Osteoblast (primary cell): ENCODE measurements at regions not wholly inside any gene's neighbourhood (a gene's known extent, or its start where the extent isn't known, plus 50 kb on each side); places are given as distances from the start of the nearest gene placed in this dataset.

Experiments
- DNase-seq: peaks from one replicate; pipeline ENCODE4 v3.0.0; 2011; ENCODE audit warnings: low spot score, mixed read lengths; ENCODE audit not compliant: insufficient read length; ENCODE audit errors: missing footprints
- H2AFZ ChIP-seq: 2 replicates; pipeline ENCODE4 v1.6.0; 2011; ENCODE audit warnings: mild to moderate bottlenecking, low read length
- H3K27ac ChIP-seq: 2 replicates; pipeline ENCODE4 v1.5.1; 2011; ENCODE audit warnings: mild to moderate bottlenecking, low read depth, low read length, moderate library complexity
- H3K27me3 ChIP-seq: 2 replicates; pipeline ENCODE4 v1.6.0; 2012; ENCODE audit warnings: mild to moderate bottlenecking, control low read depth, inconsistent platforms, low read length, moderate library complexity; ENCODE audit not compliant: insufficient read depth
- H3K36me3 ChIP-seq: 2 replicates; pipeline ENCODE4 v1.5.1; 2011; ENCODE audit warnings: mild to moderate bottlenecking, low read length, control low read depth, moderate library complexity; ENCODE audit not compliant: insufficient read depth
- H3K4me1 ChIP-seq: 2 replicates; pipeline ENCODE4 v1.5.1; 2011; ENCODE audit warnings: mild to moderate bottlenecking, low read length, control low read depth, moderate library complexity; ENCODE audit not compliant: insufficient read depth
- H3K4me2 ChIP-seq: 2 replicates; pipeline ENCODE4 v1.6.0; 2011; ENCODE audit warnings: mild to moderate bottlenecking, low read length; ENCODE audit not compliant: insufficient read depth
- H3K4me3 ChIP-seq: fragments of 200-600 bp; sonication (generic); 3 replicates; pipeline ENCODE4 v1.5.1; 2012; ENCODE audit warnings: mild to moderate bottlenecking, low read length, inconsistent platforms; ENCODE audit not compliant: insufficient read depth
- H3K79me2 ChIP-seq: 2 replicates; pipeline ENCODE4 v1.6.0; 2012; ENCODE audit warnings: mild to moderate bottlenecking, low read length, control low read depth, inconsistent platforms; ENCODE audit not compliant: insufficient read depth
- H3K9me3 ChIP-seq: 2 replicates; pipeline ENCODE4 v1.5.1; 2011; ENCODE audit warnings: low read depth, low read length, control low read depth
- H4K20me1 ChIP-seq: 2 replicates; pipeline ENCODE4 v1.6.0; 2012; ENCODE audit warnings: mild to moderate bottlenecking, low read length, control low read depth; ENCODE audit not compliant: insufficient read depth
- TF ChIP-seq, protein P1 (sequence below): IDR thresholded peaks from 2 replicates; pipeline ENCODE4 v1.5.1; 2011; ENCODE audit warnings: mild to moderate bottlenecking, low read depth, low read length, moderate library complexity; ENCODE audit errors: extremely low read depth

- no peak overlapping the region for H2AFZ ChIP-seq
- H3K27ac ChIP-seq = no peak overlapping the region
- no peaks in the 10 kb centered on the region for H3K27me3 ChIP-seq
- peak; percentile 50 for DNase-seq
- H3K4me1 ChIP-seq = no peaks in the 10 kb centered on the region
- TF ChIP-seq, protein P1, sequence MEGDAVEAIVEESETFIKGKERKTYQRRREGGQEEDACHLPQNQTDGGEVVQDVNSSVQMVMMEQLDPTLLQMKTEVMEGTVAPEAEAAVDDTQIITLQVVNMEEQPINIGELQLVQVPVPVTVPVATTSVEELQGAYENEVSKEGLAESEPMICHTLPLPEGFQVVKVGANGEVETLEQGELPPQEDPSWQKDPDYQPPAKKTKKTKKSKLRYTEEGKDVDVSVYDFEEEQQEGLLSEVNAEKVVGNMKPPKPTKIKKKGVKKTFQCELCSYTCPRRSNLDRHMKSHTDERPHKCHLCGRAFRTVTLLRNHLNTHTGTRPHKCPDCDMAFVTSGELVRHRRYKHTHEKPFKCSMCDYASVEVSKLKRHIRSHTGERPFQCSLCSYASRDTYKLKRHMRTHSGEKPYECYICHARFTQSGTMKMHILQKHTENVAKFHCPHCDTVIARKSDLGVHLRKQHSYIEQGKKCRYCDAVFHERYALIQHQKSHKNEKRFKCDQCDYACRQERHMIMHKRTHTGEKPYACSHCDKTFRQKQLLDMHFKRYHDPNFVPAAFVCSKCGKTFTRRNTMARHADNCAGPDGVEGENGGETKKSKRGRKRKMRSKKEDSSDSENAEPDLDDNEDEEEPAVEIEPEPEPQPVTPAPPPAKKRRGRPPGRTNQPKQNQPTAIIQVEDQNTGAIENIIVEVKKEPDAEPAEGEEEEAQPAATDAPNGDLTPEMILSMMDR = no peak
- no peaks in the 10 kb centered on the region for H3K9me3 ChIP-seq
- H3K79me2 ChIP-seq = no peaks in the 10 kb centered on the region
- H3K4me2 ChIP-seq = no peak overlapping the region
- no peaks in the 10 kb centered on the region for H3K36me3 ChIP-seq
- no peaks in the 10 kb centered on the region for H4K20me1 ChIP-seq
- no peak overlapping the region for H3K4me3 ChIP-seq
Measured at GRCh38 chr2:239674981-239675825, 274.4 kb upstream of the HDAC4 start.

- Histone ChIP-seq H4K20me1 (no peaks in the 10 kb centered on the region), H3K79me2 (no peaks in the 10 kb centered on the region), H2AFZ (no peak overlapping the region), H3K27ac (no peak overlapping the region), H3K9me3 (no peaks in the 10 kb centered on the region), H3K36me3 (no peaks in the 10 kb centered on the region), H3K4me1 (no peaks in the 10 kb centered on the region), H3K4me3 (no peak overlapping the region), H3K4me2 (no peak overlapping the region), H3K27me3 (no peaks in the 10 kb centered on the region)
- TF ChIP-seq, protein P1 = no peak
- peak; percentile 35 for DNase-seq
Measured at GRCh38 chr2:239674101-239674980, 273.5 kb upstream of the HDAC4 start.

DNA sequence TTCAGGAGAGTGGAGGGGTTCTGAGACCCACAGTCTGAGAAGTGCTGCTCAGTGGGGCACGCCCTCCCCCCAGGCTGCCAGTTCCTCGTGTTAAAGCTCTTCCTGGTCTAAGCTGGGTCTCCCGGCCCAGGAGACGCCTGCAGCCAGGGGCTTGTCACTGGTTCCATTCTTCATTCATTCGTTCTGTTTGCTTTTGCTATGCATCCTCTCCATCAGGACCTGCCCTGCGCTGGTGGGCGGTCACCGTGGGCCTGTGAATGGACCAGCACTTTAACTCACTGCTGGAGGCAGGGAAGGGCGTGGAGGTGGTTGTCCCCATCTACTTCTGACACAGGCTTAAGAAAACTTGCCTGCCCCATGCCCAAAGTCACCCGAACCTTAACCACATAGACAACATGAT is 272.8 kb upstream of the HDAC4 start:
- no peaks in the 10 kb centered on the region for H3K4me1 ChIP-seq
- no peaks in the 10 kb centered on the region for H3K27me3 ChIP-seq
- no peak overlapping the region for H2AFZ ChIP-seq
- no peak overlapping the region for H3K27ac ChIP-seq
- no peak overlapping the region for H3K4me3 ChIP-seq
- H4K20me1 ChIP-seq = no peaks in the 10 kb centered on the region
- H3K9me3 ChIP-seq = no peaks in the 10 kb centered on the region
- peak; percentile 21 for DNase-seq
- TF ChIP-seq, protein P1 = no peak
- no peaks in the 10 kb centered on the region for H3K79me2 ChIP-seq
- no peak overlapping the region for H3K4me2 ChIP-seq
- H3K36me3 ChIP-seq = no peaks in the 10 kb centered on the region
